Tibial nerve (tissue), 4 donors: ENCODE measurements at regions not wholly inside any gene's neighbourhood (a gene's known extent, or its start where the extent isn't known, plus 50 kb on each side); places are given as distances from the start of the nearest gene placed in this dataset.
"Not testable (repeated sequence)": the region's sequence is repeated elsewhere in the genome, so short reads cannot be mapped to it uniquely, and the experiment has no call there.

ENCODE experiments used
- DNase-seq, 2 donors: peaks; one replicate each; pipeline ENCODE4 v3.0.0-alpha.2; 2019; ENCODE audit warnings: low spot score in 2 of 2
- H3K27ac ChIP-seq, 4 donors: fragments of 200-600 bp; sonication (generic) in 3 of 4; one replicate each; pipeline ENCODE4 v1.5.1; 2017 to 2019; ENCODE audit warnings: mild to moderate bottlenecking in 1 of 4
- H3K27me3 ChIP-seq, 2 donors: fragments of 200-600 bp; sonication (generic) in 1 of 2; one replicate each; pipeline versions ENCODE4 v1.5.1 to v1.6.0; 2017 to 2019
- H3K36me3 ChIP-seq, 3 donors: fragments of 200-600 bp; sonication (generic); one replicate each; pipeline ENCODE4 v1.5.1; 2018 to 2019
- H3K4me1 ChIP-seq, 4 donors: fragments of 200-600 bp; sonication (generic) in 3 of 4; one replicate each; pipeline ENCODE4 v1.5.1; 2017 to 2019
- H3K4me3 ChIP-seq, 4 donors: fragments of 200-600 bp; sonication (generic) in 3 of 4; one replicate each; pipeline ENCODE4 v1.5.1; 2017 to 2019; ENCODE audit warnings: mild to moderate bottlenecking in 1 of 4, moderate library complexity in 1 of 4
- H3K9me3 ChIP-seq, 4 donors: fragments of 200-600 bp; sonication (generic) in 3 of 4; one replicate each; pipeline ENCODE4 v1.5.1; 2017 to 2019
- CTCF ChIP-seq, 5 experiments: fragments of 200-600 bp in 3 of 5; fragments of 450-650 bp in 2 of 5; sonication (generic) in 3 of 5; IDR thresholded peaks; one replicate each; pipeline ENCODE4 v1.5.1; 2016 to 2019; ENCODE audit warnings: antibody characterized with exemption in 5 of 5, mild to moderate bottlenecking in 3 of 5, moderate library complexity in 2 of 5
- EP300 ChIP-seq, 2 donors: sonication (generic); formaldehyde crosslinking; IDR thresholded peaks; one replicate each; pipeline ENCODE4 v1.6.1; 2017; ENCODE audit warnings: antibody characterized with exemption in 2 of 2, mild to moderate bottlenecking in 1 of 2
- POLR2A ChIP-seq, 2 donors: fragments of 450-650 bp; IDR thresholded peaks; one replicate each; pipeline ENCODE4 v1.6.1; 2017; ENCODE audit warnings: antibody characterized with exemption in 2 of 2, mild to moderate bottlenecking in 2 of 2, moderate library complexity in 2 of 2
- WGBS, 2 donors: methylation state at CpG; one replicate each; pipeline ENCODE4 v1.1.5; 2018; 5-methylcytosine and 5-hydroxymethylcytosine counted together

- H3K27me3 ChIP-seq, result no peaks in the 10 kb centered on the region
- no peak for DNase-seq
- no peaks in the 10 kb centered on the region for H3K9me3 ChIP-seq
- no peaks in the 10 kb centered on the region for H3K4me1 ChIP-seq
- WGBS, 2 donors, result 52 to 68% methylated on average over 1 of the region's 1 CpG
- H3K4me3 ChIP-seq, result no peak overlapping the region
- no peak for TF ChIP-seq EP300 (IDR thresholded peaks at IDR 0.05)
- no peak for TF ChIP-seq POLR2A (IDR thresholded peaks at IDR 0.05)
- no peak for TF ChIP-seq CTCF (IDR thresholded peaks at IDR 0.05)
- no peaks in the 10 kb centered on the region for H3K36me3 ChIP-seq
- no peak overlapping the region for H3K27ac ChIP-seq
Observed at GRCh38 chr2:83900862-83901261, 558.2 kb downstream of the SUCLG1 start.

GRCh38 chr2:83899271-83899670 lies 559.8 kb downstream of the SUCLG1 start:
- no peaks in the 10 kb centered on the region for H3K9me3 ChIP-seq
- H3K4me1 ChIP-seq, result no peaks in the 10 kb centered on the region
- H3K36me3 ChIP-seq, result no peaks in the 10 kb centered on the region
- 87 to 90% methylated on average over 1 of the region's 1 CpG for WGBS, 2 donors
- H3K27ac ChIP-seq, result no peak overlapping the region
- no peak overlapping the region for H3K4me3 ChIP-seq
- TF ChIP-seq POLR2A (IDR thresholded peaks at IDR 0.05) (no peak), EP300 (IDR thresholded peaks at IDR 0.05) (no peak), CTCF (IDR thresholded peaks at IDR 0.05) (no peak)
- no peaks in the 10 kb centered on the region for H3K27me3 ChIP-seq
- no peak for DNase-seq

GRCh38 chr2:83894976-83895375 lies 564.1 kb downstream of the SUCLG1 start:
- DNase-seq, result no peak
- TF ChIP-seq POLR2A (IDR thresholded peaks at IDR 0.05) (no peak), EP300 (IDR thresholded peaks at IDR 0.05) (no peak), CTCF (IDR thresholded peaks at IDR 0.05) (no peak)
- Histone ChIP-seq H3K27me3 (no peaks in the 10 kb centered on the region), H3K4me3 (no peak overlapping the region), H3K27ac (no peak overlapping the region), H3K9me3 (no peaks in the 10 kb centered on the region), H3K4me1 (no peaks in the 10 kb centered on the region), H3K36me3 (no peaks in the 10 kb centered on the region)
- 92 to 94% methylated on average over 3 of the region's 3 CpGs for WGBS, 2 donors

GRCh38 chr2:83887757-83888156 lies 571.3 kb downstream of the SUCLG1 start:
- TF ChIP-seq POLR2A (IDR thresholded peaks at IDR 0.05), result no peak
- no peak for TF ChIP-seq EP300 (IDR thresholded peaks at IDR 0.05)
- TF ChIP-seq CTCF (IDR thresholded peaks at IDR 0.05), result no peak
- no peak for DNase-seq
- H3K27me3 ChIP-seq, result no peaks in the 10 kb centered on the region

GRCh38 chr2:83879127-83879526 lies 580.0 kb downstream of the SUCLG1 start:
- DNase-seq, result no peak
- Histone ChIP-seq H3K9me3 (peaks cover 0 to 21% (median 0%) of the 10 kb centered on the region in 4 donors), H3K4me1 (no peaks in the 10 kb centered on the region), H3K27me3 (no peaks in the 10 kb centered on the region), H3K27ac (no peak overlapping the region), H3K4me3 (no peak overlapping the region), H3K36me3 (no peaks in the 10 kb centered on the region)
- WGBS, 2 donors, result 96 to 97% methylated on average over 20 of the region's 20 CpGs
- TF ChIP-seq CTCF (IDR thresholded peaks at IDR 0.05) (no peak), POLR2A (IDR thresholded peaks at IDR 0.05) (no peak), EP300 (IDR thresholded peaks at IDR 0.05) (no peak)

More at GRCh38 chr2:83887757-83888156, 571.3 kb downstream of the SUCLG1 start:
- Histone ChIP-seq H3K36me3 (no peaks in the 10 kb centered on the region), H3K27ac (no peak overlapping the region), H3K9me3 (no peaks in the 10 kb centered on the region), H3K4me3 (no peak overlapping the region), H3K4me1 (no peaks in the 10 kb centered on the region)

- not testable (repeated sequence) for DNase-seq, H3K36me3 ChIP-seq, H3K27me3 ChIP-seq, H3K4me3 ChIP-seq, H3K27ac ChIP-seq, H3K4me1 ChIP-seq
- H3K9me3 ChIP-seq, result peaks cover 0 to 26% (median 0%) of the 10 kb centered on the region in 4 donors
- 93 to 97% methylated on average over 8 to 17 of the region's 17 CpGs for WGBS, 2 donors
Observed at GRCh38 chr2:83877261-83877660, 581.8 kb downstream of the SUCLG1 start.
